HS-27A (cell line): ENCODE measurements at regions not wholly inside any gene's neighbourhood (a gene's known extent, or its start where the extent isn't known, plus 50 kb on each side); places are given as distances from the start of the nearest gene placed in this dataset.

Experiments
- DNase-seq: peaks from one replicate; pipeline ENCODE4 v3.0.0-alpha.2; 2012; ENCODE audit warnings: low read depth, missing footprints

- DNase-seq, result no peak
Observed at GRCh38 chr21:43332861-43333297, 94.1 kb downstream of the SIK1 start.

- no peak for DNase-seq
Observed at GRCh38 chr21:43331962-43332828, 94.7 kb downstream of the SIK1 start.

GRCh38 chr21:43331111-43331961, 95.6 kb downstream of the SIK1 start:
- DNase-seq, result no peak

DNA sequence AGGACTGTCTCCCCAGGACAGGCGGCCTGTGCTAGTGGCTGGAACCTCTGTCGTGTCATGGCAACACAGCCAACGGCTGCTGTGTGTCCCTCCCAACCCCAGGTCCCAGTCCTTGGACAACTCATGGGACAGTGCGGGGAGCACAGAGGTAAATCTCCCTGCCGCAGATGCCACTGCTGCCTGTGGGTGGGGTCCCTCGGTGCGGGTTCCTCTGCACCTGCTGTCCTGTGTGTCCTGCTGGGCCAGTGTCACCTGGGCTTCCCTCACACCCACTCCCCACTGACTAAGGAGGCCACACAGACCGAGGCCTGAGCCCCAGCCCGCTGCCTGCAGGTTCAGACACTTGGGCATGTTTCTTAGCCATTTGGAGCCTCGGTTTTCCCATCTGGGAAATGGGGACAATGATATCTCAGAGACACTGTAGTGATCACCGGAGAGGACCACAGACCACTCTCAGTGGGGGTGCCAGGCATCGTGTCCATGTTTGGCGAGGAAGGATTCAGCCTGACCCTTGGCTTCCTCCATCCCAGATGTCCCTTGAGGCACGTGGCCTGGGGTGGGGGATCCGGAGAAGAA, 96.5 kb downstream of the SIK1 start:
- DNase-seq, result no peak

DNA sequence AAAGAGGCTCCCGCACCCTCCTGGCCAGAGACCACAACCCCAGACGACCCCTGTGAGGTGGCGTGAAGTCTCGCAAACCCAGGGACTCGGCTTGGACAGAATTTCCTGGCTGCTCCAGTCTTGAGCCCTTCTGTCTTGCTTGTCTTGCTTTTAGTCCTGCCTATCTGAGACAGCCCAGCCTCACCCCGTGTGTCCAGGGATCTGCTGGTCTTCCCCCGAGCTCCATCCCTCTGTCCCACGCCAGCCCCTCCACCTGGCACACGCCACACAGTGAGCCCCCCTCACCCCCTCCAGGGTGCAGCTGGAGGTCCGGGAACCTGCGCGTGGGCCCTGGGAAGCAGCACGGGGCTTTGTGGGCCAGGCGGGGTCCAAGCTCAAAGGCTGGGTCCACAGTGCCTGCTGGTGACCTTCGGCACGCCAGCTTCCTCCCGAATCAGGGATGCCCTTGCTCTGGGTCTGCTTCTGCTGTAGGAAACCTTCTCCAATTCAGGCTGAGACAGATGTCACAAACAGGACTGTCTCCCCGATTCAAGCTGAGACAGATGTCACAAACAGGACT, 97.1 kb downstream of the SIK1 start:
- no peak for DNase-seq

GRCh38 chr21:43328958-43329691, 97.8 kb downstream of the SIK1 start:
- no peak for DNase-seq

- DNase-seq, result no peak
Observed at GRCh38 chr21:43328185-43328957, 98.6 kb downstream of the SIK1 start.

- DNase-seq, result no peak
Observed at GRCh38 chr21:43325968-43326715, 100.8 kb downstream of the SIK1 start.

- no peak for DNase-seq
Observed at GRCh38 chr21:43325036-43325435, 101.9 kb downstream of the SIK1 start.

- no peak for DNase-seq
Observed at GRCh38 chr21:43324596-43324995, 102.3 kb downstream of the SIK1 start.

- DNase-seq, result no peak
Observed at GRCh38 chr21:43323244-43324005, 103.5 kb downstream of the SIK1 start.

DNA sequence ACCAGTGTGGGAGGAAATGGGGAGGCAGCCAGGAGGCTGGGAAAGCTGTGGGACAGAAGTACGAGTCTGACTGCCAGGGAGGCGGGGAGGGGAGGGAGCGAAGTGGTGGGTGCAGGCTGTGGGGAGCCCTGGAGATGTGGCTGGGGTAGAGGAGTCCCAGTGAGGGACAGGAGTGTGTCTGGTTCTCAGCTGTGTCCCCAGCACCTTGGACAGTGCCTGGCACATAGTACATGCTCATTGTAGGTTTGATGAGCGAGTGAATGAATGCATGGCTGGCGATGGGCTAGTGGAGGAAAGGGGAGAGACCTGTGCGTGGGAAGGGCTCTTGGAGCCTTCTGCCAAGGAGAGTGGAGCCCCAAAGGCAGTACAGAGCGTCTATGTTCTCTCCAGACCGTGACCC, 104.1 kb downstream of the SIK1 start:
- no peak for DNase-seq

DNA sequence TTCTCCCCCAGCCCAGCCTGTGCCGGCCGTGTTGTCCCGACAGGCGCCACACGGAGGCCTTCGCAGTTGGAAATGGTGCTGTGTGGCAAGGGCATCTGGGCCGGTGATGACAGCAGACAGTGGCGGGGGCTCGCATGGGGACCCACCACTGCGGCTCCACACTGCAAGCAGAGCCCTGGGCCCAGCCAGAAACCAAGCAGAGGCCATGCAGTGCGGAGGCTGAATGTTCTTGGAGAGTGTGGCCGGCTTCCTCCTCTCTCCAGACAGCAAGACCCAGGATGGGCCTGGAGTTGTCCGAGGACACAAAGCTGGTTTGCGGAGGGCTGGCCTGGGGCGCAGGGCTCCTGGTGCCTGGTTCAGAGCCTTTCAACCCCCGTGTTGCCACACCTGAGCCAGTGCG, 104.6 kb downstream of the SIK1 start:
- DNase-seq, result no peak

- DNase-seq, result no peak
Observed at GRCh38 chr21:43321611-43322010, 105.3 kb downstream of the SIK1 start.

GRCh38 chr21:43321111-43321510, 105.8 kb downstream of the SIK1 start:
- DNase-seq, result peak; percentile 29

- DNase-seq, result no peak
Observed at GRCh38 chr21:43320526-43320925, 106.4 kb downstream of the SIK1 start.

- DNase-seq, result no peak
Observed at GRCh38 chr21:43318841-43319781, 107.8 kb downstream of the SIK1 start.

DNA sequence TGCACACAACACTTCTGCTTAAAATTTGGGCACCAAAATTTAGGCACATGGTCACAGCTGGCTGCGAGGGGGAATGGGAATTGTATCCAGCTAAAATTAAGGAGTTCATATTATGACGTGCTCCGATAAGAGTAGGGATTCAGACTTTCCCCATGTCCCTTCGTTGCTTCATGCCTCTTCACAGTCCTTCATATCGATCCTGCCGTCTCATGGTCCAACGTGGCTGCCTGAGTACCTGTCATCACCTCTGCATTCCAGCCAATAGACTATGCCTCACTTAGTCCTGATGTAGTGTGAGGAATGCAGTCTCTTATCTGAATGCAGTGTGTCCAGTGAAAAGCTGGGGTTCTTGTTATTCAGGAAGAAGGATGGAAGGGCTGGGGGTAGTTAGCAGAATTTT, 108.6 kb downstream of the SIK1 start:
- DNase-seq, result no peak
